ENCODE measurements at regions not wholly inside any gene's neighbourhood (a gene's known extent, or its start where the extent isn't known, plus 50 kb on each side); places are given as distances from the start of the nearest gene placed in this dataset.

- DNase-seq (ENCODE audit: low spot score): no peak
- H3K27ac Mint-ChIP-seq (ENCODE audit: unreplicated experiment): no peak overlapping the region
- H3K9me3 Mint-ChIP-seq (ENCODE audit: unreplicated experiment): no peaks in the 10 kb centered on the region
- H3K27me3 Mint-ChIP-seq (ENCODE audit: unreplicated experiment): peaks cover 3% of the 10 kb centered on the region
- no peak overlapping the region for H3K4me3 Mint-ChIP-seq (ENCODE audit: unreplicated experiment)
- H3K36me3 Mint-ChIP-seq (ENCODE audit: low read depth, unreplicated experiment): no peaks in the 10 kb centered on the region
- H3K4me1 Mint-ChIP-seq (ENCODE audit: unreplicated experiment): peaks cover 9% of the 10 kb centered on the region
- no peak for TF ChIP-seq CTCF (IDR thresholded peaks at IDR 0.05; ENCODE audit: unreplicated experiment)
These were observed 84.4 kb downstream of the CYRIA start for GRCh38 chr2:16581241-16581640.

- DNase-seq (ENCODE audit: low spot score): no peak
- no peak overlapping the region for H3K4me3 Mint-ChIP-seq (ENCODE audit: unreplicated experiment)
- H3K27ac Mint-ChIP-seq (ENCODE audit: unreplicated experiment): no peak overlapping the region
- peaks cover 10% of the 10 kb centered on the region for H3K9me3 Mint-ChIP-seq (ENCODE audit: unreplicated experiment)
- TF ChIP-seq CTCF (IDR thresholded peaks at IDR 0.05; ENCODE audit: unreplicated experiment): no peak
- peaks cover 2% of the 10 kb centered on the region for H3K27me3 Mint-ChIP-seq (ENCODE audit: unreplicated experiment)
- peaks cover 16% of the 10 kb centered on the region for H3K36me3 Mint-ChIP-seq (ENCODE audit: low read depth, unreplicated experiment)
- peaks cover 5% of the 10 kb centered on the region for H3K4me1 Mint-ChIP-seq (ENCODE audit: unreplicated experiment)
These were observed 87.6 kb downstream of the CYRIA start for GRCh38 chr2:16578081-16578480.

GRCh38 chr2:16570516-16570915, 95.1 kb downstream of the CYRIA start:
- no peak overlapping the region for H3K4me3 Mint-ChIP-seq (ENCODE audit: unreplicated experiment)

GRCh38 chr2:16568998-16569784, 96.4 kb downstream of the CYRIA start:
- peaks cover 2% of the 10 kb centered on the region for H3K27me3 Mint-ChIP-seq (ENCODE audit: unreplicated experiment)
- H3K9me3 Mint-ChIP-seq (ENCODE audit: unreplicated experiment): peaks cover 6% of the 10 kb centered on the region
- H3K36me3 Mint-ChIP-seq (ENCODE audit: low read depth, unreplicated experiment): peaks cover 7% of the 10 kb centered on the region
- H3K4me3 Mint-ChIP-seq (ENCODE audit: unreplicated experiment): no peak overlapping the region
- H3K4me1 Mint-ChIP-seq (ENCODE audit: unreplicated experiment): no peaks in the 10 kb centered on the region
- TF ChIP-seq CTCF (IDR thresholded peaks at IDR 0.05; ENCODE audit: unreplicated experiment): no peak
- no peak for DNase-seq (ENCODE audit: low spot score)
- no peak overlapping the region for H3K27ac Mint-ChIP-seq (ENCODE audit: unreplicated experiment)

More at GRCh38 chr2:16570516-16570915, 95.1 kb downstream of the CYRIA start:
- no peak for DNase-seq (ENCODE audit: low spot score)
- TF ChIP-seq CTCF (IDR thresholded peaks at IDR 0.05; ENCODE audit: unreplicated experiment): no peak
- H3K36me3 Mint-ChIP-seq (ENCODE audit: low read depth, unreplicated experiment): peaks cover 13% of the 10 kb centered on the region
- no peak overlapping the region for H3K27ac Mint-ChIP-seq (ENCODE audit: unreplicated experiment)
- peaks cover 2% of the 10 kb centered on the region for H3K27me3 Mint-ChIP-seq (ENCODE audit: unreplicated experiment)
- peaks cover 6% of the 10 kb centered on the region for H3K9me3 Mint-ChIP-seq (ENCODE audit: unreplicated experiment)
- no peaks in the 10 kb centered on the region for H3K4me1 Mint-ChIP-seq (ENCODE audit: unreplicated experiment)

GRCh38 chr2:16566701-16567100, 98.9 kb downstream of the CYRIA start:
- no peak overlapping the region for H3K27ac Mint-ChIP-seq (ENCODE audit: unreplicated experiment)

More at GRCh38 chr2:16566701-16567100, 98.9 kb downstream of the CYRIA start:
- Mint-ChIP-seq H3K36me3 (ENCODE audit: low read depth, unreplicated experiment) (peaks cover 8% of the 10 kb centered on the region), H3K4me1 (ENCODE audit: unreplicated experiment) (no peaks in the 10 kb centered on the region), H3K27me3 (ENCODE audit: unreplicated experiment) (no peaks in the 10 kb centered on the region), H3K4me3 (ENCODE audit: unreplicated experiment) (no peak overlapping the region), H3K9me3 (ENCODE audit: unreplicated experiment) (no peaks in the 10 kb centered on the region)
- no peak for DNase-seq (ENCODE audit: low spot score)
- no peak for TF ChIP-seq CTCF (IDR thresholded peaks at IDR 0.05; ENCODE audit: unreplicated experiment)

All from endothelial cell (in vitro differentiated cells).